ENCODE measurements at regions not wholly inside any gene's neighbourhood (a gene's known extent, or its start where the extent isn't known, plus 50 kb on each side); places are given as distances from the start of the nearest gene placed in this dataset.

- TF ChIP-seq CTCF (IDR thresholded peaks at IDR 0.05) (no peak), POLR2A (IDR thresholded peaks at IDR 0.05) (no peak)
These were observed 282.1 kb downstream of the HS3ST3B1 start for GRCh38 chr17:14582996-14583395.
